ENCODE measurements at regions not wholly inside any gene's neighbourhood (a gene's known extent, or its start where the extent isn't known, plus 50 kb on each side); places are given as distances from the start of the nearest gene placed in this dataset.

DNA sequence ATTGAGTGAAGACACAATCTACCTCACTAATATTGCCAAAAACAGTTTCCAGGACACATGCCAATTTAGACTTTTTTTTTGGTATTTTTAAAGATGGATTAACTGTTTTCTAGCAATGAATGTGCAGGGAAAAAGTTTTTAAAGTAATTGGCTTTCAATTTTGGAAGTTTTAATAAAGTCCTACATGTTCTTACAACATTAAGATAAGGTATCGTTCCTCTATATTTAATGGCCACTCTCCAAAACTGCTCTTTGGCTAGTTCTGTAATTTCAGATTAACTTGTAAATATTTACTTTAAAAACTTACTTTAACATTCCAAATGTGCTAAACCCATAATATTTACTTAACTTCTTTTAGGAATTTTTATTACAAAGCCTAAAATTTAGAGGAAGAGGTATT is 1332.2 kb upstream of the PRMT6 start:
- TF ChIP-seq, protein P1, sequence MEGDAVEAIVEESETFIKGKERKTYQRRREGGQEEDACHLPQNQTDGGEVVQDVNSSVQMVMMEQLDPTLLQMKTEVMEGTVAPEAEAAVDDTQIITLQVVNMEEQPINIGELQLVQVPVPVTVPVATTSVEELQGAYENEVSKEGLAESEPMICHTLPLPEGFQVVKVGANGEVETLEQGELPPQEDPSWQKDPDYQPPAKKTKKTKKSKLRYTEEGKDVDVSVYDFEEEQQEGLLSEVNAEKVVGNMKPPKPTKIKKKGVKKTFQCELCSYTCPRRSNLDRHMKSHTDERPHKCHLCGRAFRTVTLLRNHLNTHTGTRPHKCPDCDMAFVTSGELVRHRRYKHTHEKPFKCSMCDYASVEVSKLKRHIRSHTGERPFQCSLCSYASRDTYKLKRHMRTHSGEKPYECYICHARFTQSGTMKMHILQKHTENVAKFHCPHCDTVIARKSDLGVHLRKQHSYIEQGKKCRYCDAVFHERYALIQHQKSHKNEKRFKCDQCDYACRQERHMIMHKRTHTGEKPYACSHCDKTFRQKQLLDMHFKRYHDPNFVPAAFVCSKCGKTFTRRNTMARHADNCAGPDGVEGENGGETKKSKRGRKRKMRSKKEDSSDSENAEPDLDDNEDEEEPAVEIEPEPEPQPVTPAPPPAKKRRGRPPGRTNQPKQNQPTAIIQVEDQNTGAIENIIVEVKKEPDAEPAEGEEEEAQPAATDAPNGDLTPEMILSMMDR (IDR thresholded peaks at IDR 0.05): no peak
- Mint-ChIP-seq H3K27me3 (no peaks in the 10 kb centered on the region), H3K36me3 (ENCODE audit: low read depth) (no peaks in the 10 kb centered on the region), H3K27ac (no peak overlapping the region), H3K4me3 (no peak overlapping the region), H3K9me3 (no peaks in the 10 kb centered on the region), H3K4me1 (no peaks in the 10 kb centered on the region)
- POLR2A ChIA-PET: no interaction called here
- ATAC-seq (ENCODE audit: low read depth): no peak
- CTCF ChIA-PET: no interaction called here
- intact Hi-C loops (cut with micrococcal nuclease): no loop called here
- DNase-seq: no peak

DNA sequence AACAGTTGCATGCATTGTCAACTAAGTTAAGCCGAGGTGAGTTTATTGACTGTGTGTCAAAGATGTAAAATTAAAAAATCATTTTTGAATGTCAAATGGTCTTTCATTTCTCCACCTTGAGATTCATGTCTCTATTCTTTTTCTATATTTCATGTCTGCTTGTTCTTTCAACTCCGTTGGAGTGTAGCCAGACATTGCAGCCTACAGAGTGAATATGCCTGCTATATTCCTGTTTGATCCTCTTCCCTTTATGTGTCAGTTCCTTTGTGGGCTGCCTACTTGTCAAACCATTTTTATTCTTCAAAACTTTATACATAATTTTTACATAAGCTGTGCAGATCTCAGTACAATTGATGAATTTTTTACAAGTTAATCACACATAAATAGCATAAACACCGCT is 1325.8 kb upstream of the PRMT6 start:
- ChIA-PET POLR2A (no interaction called here), CTCF (no interaction called here)
- Mint-ChIP-seq H3K4me3 (no peak overlapping the region), H3K36me3 (ENCODE audit: low read depth) (no peaks in the 10 kb centered on the region), H3K4me1 (no peaks in the 10 kb centered on the region), H3K9me3 (no peaks in the 10 kb centered on the region), H3K27ac (no peak overlapping the region), H3K27me3 (no peaks in the 10 kb centered on the region)
- intact Hi-C loops (cut with micrococcal nuclease): no loop called here
- DNase-seq (no peak), ATAC-seq (ENCODE audit: low read depth) (no peak)
- TF ChIP-seq, protein P1 (IDR thresholded peaks at IDR 0.05): no peak

DNA sequence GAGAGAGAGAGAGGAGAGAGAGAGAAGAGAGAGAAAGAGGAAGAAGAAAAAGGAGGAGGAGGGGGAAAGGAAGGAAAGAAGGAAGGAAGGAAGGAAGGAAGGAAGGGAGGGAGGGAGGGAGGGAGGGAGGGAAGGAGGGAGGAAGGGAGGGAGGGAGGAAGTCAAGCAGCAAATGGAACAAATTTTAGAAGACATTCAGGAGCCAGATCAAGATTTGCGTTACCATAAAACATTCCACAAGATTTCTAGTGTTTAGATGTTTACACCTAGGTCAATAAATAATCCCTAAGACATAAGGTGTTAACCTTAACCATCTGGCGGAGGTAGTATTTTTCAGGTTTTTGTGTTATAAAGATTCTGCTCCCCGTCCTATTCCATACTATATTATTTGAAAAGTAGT is 1320.1 kb upstream of the PRMT6 start:
- H3K9me3 Mint-ChIP-seq: no peaks in the 10 kb centered on the region
- no peaks in the 10 kb centered on the region for H3K27me3 Mint-ChIP-seq
- intact Hi-C loops (cut with micrococcal nuclease): no loop called here
- H3K4me3 Mint-ChIP-seq: no peak overlapping the region
- TF ChIP-seq, protein P1 (IDR thresholded peaks at IDR 0.05): no peak
- no peak for ATAC-seq (ENCODE audit: low read depth)
- POLR2A ChIA-PET: no interaction called here
- H3K27ac Mint-ChIP-seq: no peak overlapping the region
- no peaks in the 10 kb centered on the region for H3K4me1 Mint-ChIP-seq
- no peaks in the 10 kb centered on the region for H3K36me3 Mint-ChIP-seq (ENCODE audit: low read depth)
- CTCF ChIA-PET: no interaction called here
- no peak for DNase-seq

DNA sequence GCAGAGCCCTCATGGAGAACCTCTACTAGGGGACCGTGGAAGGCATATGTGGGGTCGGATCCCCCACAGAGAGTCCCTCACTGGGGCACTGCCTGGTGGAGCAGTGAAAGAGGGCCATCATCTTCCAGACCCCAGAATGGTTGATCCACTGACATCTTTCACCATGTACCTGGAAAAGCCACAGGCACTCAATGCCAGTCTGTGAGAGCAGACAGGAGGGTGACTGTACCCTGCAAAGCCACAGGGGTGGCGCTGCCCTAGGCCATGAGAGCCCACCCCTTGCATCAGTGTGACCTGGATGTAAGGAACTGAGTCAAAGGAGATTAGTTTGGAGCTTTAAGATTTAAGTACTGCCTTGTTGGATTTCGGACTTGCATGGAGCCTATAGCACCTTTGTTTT is 1276.7 kb upstream of the PRMT6 start:
- DNase-seq (no peak), ATAC-seq (ENCODE audit: low read depth) (no peak)
- Mint-ChIP-seq H3K27ac (no peak overlapping the region), H3K36me3 (ENCODE audit: low read depth) (no peaks in the 10 kb centered on the region), H3K4me1 (no peaks in the 10 kb centered on the region), H3K27me3 (no peaks in the 10 kb centered on the region), H3K4me3 (no peak overlapping the region), H3K9me3 (no peaks in the 10 kb centered on the region)
- CTCF ChIA-PET: no interaction called here
- TF ChIP-seq, protein P1 (IDR thresholded peaks at IDR 0.05): no peak
- POLR2A ChIA-PET: no interaction called here
- intact Hi-C loops (cut with micrococcal nuclease): no loop called here

DNA sequence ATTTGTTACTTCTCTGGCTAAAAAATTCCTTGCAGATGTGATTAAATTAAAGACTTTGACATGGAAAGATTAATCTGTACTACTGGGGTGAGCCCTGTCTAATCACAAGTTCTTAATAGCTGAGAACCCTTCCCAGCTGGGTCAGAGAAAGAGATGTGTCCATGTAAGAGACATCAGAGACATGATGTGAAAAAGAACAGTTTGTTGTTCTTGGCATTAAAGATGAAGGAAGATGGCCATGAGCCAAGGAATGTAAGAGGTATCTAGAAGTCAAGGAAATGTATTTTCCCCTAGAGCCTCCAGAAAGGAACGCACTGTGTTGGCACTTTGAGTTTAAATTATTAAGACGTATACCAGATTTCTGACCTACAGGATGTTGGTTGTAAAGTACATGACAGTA is 1271.5 kb upstream of the PRMT6 start:
- Mint-ChIP-seq H3K36me3 (ENCODE audit: low read depth) (no peaks in the 10 kb centered on the region), H3K4me3 (no peak overlapping the region), H3K27me3 (no peaks in the 10 kb centered on the region), H3K27ac (no peak overlapping the region), H3K9me3 (no peaks in the 10 kb centered on the region), H3K4me1 (no peaks in the 10 kb centered on the region)
- no peak for ATAC-seq (ENCODE audit: low read depth)
- intact Hi-C loops (cut with micrococcal nuclease): no loop called here
- no peak for DNase-seq
- TF ChIP-seq, protein P1 (IDR thresholded peaks at IDR 0.05): no peak
- ChIA-PET POLR2A (no interaction called here), CTCF (no interaction called here)

Data from activated B cell treated with CpG ODN at 0.5 μM for 24 hours (primary cell).